GM19099 (cell line): ENCODE measurements at regions not wholly inside any gene's neighbourhood (a gene's known extent, or its start where the extent isn't known, plus 50 kb on each side); places are given as distances from the start of the nearest gene placed in this dataset.

Source experiments
- POLR2A ChIP-seq: IDR thresholded peaks from 3 replicates; pipeline ENCODE4 v1.6.1; 2011; ENCODE audit warnings: low read depth; ENCODE audit not compliant: insufficient read length; ENCODE audit errors: extremely low read depth

GRCh38 chr6:26224940-26225847, 138.0 kb downstream of the HFE start:
- TF ChIP-seq POLR2A: peak; percentile 32

GRCh38 chr6:26225848-26226578, 138.8 kb downstream of the HFE start:
- TF ChIP-seq POLR2A: no peak

DNA sequence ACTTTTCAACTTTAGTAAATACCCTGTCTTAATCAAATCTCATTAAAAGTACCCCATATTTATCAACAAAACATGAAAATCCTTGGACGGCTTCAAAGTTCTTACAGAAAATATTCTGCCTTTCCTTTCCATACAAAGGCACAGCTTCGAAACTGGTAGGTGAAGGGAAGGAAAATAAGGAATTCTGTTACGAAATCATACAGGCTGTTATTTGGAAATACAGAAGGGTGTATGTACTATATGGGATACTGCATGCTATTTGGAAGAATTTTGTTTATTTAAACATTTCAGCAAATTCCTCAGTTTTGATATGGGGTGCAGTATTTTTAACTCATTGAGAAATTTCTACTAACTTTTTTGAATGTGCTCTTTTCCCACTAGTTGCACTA, 138.4 kb upstream of the BTN3A2 start:
- no peak for TF ChIP-seq POLR2A

DNA sequence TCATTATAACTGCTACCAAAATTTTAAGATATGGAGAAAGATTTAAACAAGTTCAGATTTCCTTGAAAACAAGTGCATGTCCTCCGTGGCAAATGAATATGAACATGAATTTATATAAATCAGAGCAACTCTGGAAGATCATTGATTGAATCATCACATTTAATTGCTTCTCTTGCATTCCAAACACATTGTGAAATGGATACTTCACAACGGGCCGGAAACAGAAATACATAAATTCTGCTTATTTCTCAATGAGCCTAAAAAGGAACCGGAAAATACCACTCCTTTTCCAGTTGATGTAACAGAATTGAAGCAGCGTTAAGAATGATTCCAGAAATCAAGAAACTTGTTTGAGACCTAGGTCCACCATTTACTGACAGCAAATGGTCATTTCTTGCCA, 134.6 kb upstream of the BTN3A2 start:
- no peak for TF ChIP-seq POLR2A

- peak; percentile 38 for TF ChIP-seq POLR2A
Observed at GRCh38 chr6:26231006-26231587, 133.9 kb upstream of the BTN3A2 start.

DNA sequence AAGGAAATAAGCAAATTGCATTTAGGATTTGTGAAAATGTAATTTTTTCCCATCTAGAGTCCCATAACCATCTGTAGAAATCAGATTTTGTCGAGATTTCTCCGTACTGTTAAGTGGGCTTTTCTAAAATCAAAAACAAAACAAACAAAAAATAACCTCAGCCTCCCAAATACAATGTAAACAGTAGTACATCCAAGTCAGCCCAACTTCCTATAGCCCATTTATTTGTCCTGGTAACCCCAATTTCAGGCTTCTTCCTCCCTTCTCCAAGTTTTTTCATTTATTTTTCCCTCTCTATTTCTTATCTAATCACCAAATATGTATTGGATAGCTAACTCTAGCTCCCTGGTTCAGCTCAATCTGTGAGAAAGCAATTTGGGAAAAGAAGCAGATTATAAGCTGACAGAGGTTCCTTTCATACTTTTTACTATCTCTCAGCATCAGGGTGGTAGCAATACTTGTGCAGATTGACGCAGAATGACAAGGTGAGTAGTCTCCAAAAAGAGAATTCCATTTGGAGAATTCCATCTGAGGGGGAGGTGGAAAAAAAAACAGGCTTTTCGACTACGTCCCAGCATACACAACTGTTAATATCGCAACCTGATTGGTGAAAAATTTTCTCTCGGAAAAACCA, 132.6 kb upstream of the BTN3A2 start:
- no peak for TF ChIP-seq POLR2A

DNA sequence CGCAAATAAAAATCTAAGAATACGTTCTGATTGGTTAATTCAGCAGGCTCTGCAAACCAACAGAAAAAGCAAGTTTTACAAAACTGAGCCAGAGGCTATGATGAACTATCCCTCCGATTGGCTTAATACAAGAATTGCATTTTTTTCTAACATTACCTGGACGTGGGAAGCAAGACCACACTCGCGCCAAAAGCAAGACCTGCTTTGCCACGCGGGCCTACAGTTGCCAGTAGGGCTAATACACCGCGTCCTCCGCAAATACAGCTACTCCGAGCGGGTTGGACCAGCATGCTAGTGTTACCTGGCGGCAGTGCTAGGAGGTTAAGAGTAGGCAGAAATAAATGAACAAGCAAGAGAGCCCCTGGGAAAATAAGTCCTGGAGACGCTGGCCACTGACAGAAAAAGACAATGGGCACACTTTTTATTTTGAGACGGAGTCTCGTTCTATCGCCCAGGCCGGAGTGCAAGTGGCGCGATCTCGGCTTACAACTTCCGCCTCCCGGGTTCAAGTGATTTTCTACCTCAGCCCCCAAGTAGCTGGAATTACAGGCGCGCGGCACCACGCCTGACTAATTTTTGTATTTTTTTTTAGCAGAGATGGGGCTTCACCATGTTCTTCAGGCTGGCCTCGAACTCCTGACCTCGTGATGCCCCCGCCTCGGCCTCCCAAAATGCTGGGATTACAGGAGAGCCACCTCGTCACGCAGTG, 131.9 kb upstream of the BTN3A2 start:
- peak; percentile 35 for TF ChIP-seq POLR2A

GRCh38 chr6:26233649-26234420, 131.2 kb upstream of the BTN3A2 start:
- peak; percentile 98 for TF ChIP-seq POLR2A

DNA sequence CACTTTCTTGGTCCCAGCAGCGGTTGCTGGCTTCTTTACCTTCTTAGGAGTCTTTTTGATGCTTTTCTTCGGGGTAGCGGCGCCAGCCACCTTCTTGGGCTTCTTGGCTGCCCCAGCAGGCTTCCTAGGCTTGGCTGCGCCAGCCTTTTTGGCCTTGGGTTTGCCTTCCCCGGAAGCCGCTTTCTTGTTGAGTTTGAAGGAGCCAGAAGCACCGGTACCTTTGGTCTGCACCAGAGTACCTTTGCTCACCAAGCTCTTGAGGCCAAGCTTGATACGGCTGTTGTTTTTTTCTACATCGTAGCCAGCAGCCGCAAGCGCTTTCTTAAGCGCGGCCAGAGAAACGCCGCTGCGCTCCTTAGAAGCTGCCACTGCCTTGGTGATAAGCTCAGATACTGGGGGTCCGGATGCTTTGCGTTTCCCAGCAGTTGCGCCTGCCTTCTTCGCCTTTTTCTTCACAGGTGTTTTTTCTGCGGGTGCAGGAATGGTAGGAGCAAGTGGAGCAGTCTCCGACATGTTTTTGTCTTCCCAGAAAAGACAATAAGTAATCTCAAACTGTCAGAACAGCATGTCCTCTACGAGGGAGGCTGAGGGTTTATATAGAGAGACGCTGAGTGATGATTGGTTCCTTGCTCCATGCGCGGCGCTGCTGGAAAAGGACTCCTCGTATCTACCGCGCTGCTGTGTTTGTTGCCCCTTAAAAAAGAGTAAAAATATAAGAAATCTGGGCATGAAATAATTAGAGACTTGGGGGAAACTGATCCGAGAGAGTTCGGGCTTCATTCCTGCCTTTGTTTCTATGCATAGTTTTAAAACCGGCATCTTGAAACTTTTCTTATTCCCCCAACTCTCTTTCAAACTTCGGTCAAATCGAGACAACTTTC, 130.3 kb upstream of the BTN3A2 start:
- peak; percentile 97 for TF ChIP-seq POLR2A

DNA sequence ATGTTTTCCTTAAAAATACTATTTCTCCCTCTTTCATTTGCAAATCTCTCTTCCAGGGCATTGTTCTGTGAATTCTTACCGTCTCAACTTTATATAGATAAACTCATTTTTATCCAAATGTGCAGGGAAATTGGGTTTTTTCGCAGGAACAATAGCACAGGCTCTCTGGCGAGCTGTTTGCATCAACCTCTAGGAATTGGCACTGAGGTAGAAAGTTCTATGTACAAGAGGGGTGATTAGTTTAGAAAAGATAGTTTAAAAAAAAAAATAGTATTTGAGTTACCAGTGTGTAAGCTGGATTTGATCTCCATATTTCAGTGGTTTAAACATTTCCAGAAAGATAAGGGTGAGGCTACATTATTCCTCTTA, 129.7 kb upstream of the BTN3A2 start:
- TF ChIP-seq POLR2A: no peak

GRCh38 chr6:26240157-26241032, 124.6 kb upstream of the BTN3A2 start:
- peak; percentile 99 for TF ChIP-seq POLR2A
